Progenitor cell of endocrine pancreas (in vitro differentiated cells): ENCODE measurements at regions not wholly inside any gene's neighbourhood (a gene's known extent, or its start where the extent isn't known, plus 50 kb on each side); places are given as distances from the start of the nearest gene placed in this dataset.

Source experiments
- DNase-seq: peaks from one replicate; pipeline ENCODE4 v3.0.0; 2021; ENCODE audit warnings: low spot score; ENCODE audit not compliant: unreplicated experiment
- H3K27ac Mint-ChIP-seq: 2 replicates; pipeline ENCODE4 v1.8.0; 2021; ENCODE audit warnings: mild to moderate bottlenecking, moderate library complexity, mixed read lengths
- H3K27me3 Mint-ChIP-seq: 2 replicates; pipeline ENCODE4 v1.8.0; 2021; ENCODE audit warnings: mixed read lengths
- H3K36me3 Mint-ChIP-seq: 2 replicates; pipeline ENCODE4 v1.8.0; 2022; ENCODE audit warnings: mixed read lengths; ENCODE audit not compliant: insufficient read depth
- H3K4me1 Mint-ChIP-seq: 2 replicates; pipeline ENCODE4 v1.8.0; 2021; ENCODE audit warnings: low read depth, mixed read lengths
- H3K4me3 Mint-ChIP-seq: 2 replicates; pipeline ENCODE4 v1.8.0; 2021; ENCODE audit warnings: low read depth, mild to moderate bottlenecking, moderate library complexity, mixed read lengths
- H3K9me3 Mint-ChIP-seq: 2 replicates; pipeline ENCODE4 v1.8.0; 2021; ENCODE audit warnings: low read depth, mixed read lengths
- TF ChIP-seq, protein P1 (sequence below): fragments of 200-600 bp; sonication (generic); IDR thresholded peaks from one replicate; pipeline ENCODE4 v1.5.0; 2021; ENCODE audit warnings: antibody characterized with exemption, mild to moderate bottlenecking; ENCODE audit not compliant: unreplicated experiment

DNA sequence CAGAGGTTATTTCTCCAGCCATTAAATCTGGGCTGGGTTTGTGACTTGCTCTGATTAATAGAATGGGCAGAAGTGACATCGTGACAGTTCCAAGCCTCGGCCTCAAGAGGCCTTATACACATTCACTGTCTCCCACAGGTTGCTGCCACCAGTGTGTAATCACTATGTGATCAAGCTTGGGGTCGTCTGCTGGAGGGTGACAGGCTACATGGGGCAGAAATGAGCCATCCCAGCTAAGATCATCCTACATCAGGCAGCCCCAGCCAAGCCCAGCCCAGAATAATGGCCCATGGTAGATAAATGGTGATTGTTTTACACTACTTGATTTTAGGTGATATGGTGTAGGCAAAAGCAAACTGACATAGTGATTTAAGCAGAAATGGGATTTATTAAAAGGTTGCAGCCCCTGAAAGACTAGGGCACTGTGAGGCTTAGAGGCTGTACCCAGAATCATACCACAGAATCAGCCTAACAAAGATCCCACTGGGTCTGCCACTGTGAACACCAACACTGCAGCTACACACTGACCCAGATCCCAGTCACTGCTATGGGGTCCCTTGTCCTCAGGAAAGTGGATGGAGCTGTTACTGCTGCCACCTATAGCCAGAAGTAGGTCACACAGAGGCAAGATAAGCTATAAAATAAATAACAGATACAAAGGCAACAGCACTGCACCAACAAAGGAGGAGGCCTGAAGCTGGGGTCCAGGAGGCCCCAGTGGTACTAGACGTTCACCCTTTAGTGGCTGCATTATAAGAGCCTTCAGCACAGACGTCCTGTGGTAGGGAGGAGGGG, 159.6 kb upstream of the RBPJ start:
- no peaks in the 10 kb centered on the region for H3K36me3 Mint-ChIP-seq
- no peak overlapping the region for H3K4me3 Mint-ChIP-seq
- TF ChIP-seq, protein P1, sequence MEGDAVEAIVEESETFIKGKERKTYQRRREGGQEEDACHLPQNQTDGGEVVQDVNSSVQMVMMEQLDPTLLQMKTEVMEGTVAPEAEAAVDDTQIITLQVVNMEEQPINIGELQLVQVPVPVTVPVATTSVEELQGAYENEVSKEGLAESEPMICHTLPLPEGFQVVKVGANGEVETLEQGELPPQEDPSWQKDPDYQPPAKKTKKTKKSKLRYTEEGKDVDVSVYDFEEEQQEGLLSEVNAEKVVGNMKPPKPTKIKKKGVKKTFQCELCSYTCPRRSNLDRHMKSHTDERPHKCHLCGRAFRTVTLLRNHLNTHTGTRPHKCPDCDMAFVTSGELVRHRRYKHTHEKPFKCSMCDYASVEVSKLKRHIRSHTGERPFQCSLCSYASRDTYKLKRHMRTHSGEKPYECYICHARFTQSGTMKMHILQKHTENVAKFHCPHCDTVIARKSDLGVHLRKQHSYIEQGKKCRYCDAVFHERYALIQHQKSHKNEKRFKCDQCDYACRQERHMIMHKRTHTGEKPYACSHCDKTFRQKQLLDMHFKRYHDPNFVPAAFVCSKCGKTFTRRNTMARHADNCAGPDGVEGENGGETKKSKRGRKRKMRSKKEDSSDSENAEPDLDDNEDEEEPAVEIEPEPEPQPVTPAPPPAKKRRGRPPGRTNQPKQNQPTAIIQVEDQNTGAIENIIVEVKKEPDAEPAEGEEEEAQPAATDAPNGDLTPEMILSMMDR, result peak; percentile 50
- DNase-seq, result no peak
- no peaks in the 10 kb centered on the region for H3K27me3 Mint-ChIP-seq
- H3K4me1 Mint-ChIP-seq, result peaks cover 11% of the 10 kb centered on the region
- H3K9me3 Mint-ChIP-seq, result peaks cover 4% of the 10 kb centered on the region
- H3K27ac Mint-ChIP-seq, result no peak overlapping the region

DNA sequence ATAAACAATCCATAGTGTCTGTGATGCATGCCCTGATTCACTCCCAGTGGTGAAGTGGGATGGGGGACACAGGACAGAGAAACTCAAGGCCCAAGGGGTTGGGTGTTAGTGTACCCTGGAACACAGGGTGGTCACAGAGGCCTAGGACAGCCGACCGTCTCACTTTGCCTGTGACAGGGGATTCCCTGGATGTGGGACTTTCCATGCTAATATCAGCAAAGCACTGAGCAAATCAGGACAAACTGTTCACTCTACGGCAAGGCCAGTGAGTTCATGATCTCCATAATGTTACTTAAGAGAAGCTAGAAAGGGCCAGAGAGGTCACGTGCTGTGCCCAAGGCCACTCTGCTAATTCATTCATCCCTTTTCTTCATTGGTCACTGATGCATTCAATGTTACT, 158.7 kb upstream of the RBPJ start:
- H3K4me3 Mint-ChIP-seq, result no peak overlapping the region
- H3K4me1 Mint-ChIP-seq, result peaks cover 11% of the 10 kb centered on the region
- H3K27ac Mint-ChIP-seq, result no peak overlapping the region
- TF ChIP-seq, protein P1, result no peak
- H3K9me3 Mint-ChIP-seq, result peaks cover 4% of the 10 kb centered on the region
- no peaks in the 10 kb centered on the region for H3K36me3 Mint-ChIP-seq
- DNase-seq, result no peak
- H3K27me3 Mint-ChIP-seq, result no peaks in the 10 kb centered on the region

DNA sequence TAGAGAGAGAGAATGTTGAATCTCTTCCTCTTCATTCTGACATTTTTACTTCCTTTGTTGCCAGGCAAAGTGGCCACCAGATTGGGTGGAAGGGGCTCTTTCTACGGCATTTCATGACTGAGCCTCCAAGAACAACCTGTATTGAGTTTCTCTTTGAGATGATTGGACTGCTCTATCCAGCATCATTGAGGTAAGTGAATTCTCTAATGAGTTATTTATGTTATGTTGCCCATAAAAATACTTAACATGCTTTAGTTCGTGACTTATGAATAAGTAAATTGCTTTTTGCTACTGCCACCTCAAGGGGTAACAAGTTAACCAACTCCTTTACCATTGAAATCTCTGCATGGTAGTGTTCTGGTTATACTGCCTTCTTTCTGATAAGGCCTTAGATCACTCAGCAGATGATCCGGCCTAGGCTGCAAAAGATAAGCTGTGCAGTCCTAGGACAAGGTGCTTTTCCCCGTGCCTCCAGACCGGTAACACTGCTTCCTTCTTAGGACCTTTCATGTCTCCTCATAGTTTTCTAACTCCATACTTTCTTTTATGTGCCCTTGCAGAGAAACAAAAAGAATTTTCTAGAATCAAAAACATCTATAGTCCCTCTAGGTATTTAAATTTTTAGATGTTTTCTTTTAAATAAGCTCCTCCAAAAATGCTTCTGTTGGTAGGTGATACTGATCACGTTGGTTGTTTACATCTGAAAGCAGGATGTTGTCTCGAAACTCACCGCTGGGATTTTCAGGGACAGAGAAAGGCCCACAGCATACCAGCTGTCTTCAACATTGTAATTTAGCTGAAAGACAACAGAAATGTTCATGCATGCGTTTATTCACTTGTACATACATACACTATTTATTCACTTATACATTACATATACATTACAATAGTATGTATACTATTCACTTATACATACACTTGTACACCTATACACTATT, 157.1 kb upstream of the RBPJ start:
- Mint-ChIP-seq H3K9me3 (peaks cover 4% of the 10 kb centered on the region), H3K27me3 (no peaks in the 10 kb centered on the region), H3K4me1 (peaks cover 11% of the 10 kb centered on the region), H3K36me3 (no peaks in the 10 kb centered on the region), H3K4me3 (no peak overlapping the region), H3K27ac (no peak overlapping the region)
- no peak for DNase-seq
- TF ChIP-seq, protein P1, result no peak

DNA sequence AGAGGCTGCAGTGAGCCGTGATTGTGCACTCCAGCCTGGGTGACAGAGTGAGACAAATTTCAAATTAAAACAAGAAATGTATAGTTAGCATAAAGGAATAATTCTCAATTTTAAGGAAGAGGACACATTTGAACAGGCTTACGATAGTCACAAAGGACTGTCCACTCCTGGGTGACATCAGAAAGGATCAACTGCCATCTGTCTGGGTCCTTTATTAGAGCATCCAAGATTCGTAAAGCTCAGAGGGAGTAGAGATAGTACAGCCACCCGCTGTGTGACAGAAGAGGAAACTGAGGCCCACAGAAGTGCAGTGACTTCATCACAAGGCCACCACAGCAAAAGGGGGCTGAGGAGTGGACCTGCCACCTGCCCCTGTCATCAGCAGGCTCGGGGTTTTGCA, 149.3 kb upstream of the RBPJ start:
- no peaks in the 10 kb centered on the region for H3K9me3 Mint-ChIP-seq
- H3K36me3 Mint-ChIP-seq, result no peaks in the 10 kb centered on the region
- H3K27ac Mint-ChIP-seq, result peak overlapping the region; percentile 57
- H3K27me3 Mint-ChIP-seq, result no peaks in the 10 kb centered on the region
- TF ChIP-seq, protein P1, result no peak
- peaks cover 40% of the 10 kb centered on the region for H3K4me1 Mint-ChIP-seq
- no peak for DNase-seq
- H3K4me3 Mint-ChIP-seq, result no peak overlapping the region

DNA sequence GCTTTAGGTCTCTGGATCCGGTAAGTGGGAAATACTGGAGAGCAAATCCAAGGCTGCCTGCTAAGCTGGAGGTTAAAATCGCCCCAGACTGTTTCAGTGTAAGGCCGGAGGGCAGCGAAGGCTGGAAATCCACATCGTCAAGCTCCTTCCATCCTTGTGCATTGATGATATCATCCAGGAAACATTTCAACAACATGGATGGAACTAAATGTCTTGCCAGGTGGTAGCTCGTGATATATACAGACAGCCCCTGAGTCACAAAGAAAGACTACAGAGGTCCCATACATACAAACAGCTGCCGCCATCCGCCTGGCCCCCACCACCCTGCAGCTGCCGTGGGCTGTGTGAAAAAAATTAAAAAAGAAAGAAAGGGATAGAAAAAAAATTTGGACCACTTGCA, 148.9 kb upstream of the RBPJ start:
- TF ChIP-seq, protein P1, result no peak
- Mint-ChIP-seq H3K27ac (peak overlapping the region; percentile 57), H3K4me1 (peaks cover 42% of the 10 kb centered on the region), H3K9me3 (no peaks in the 10 kb centered on the region), H3K27me3 (no peaks in the 10 kb centered on the region), H3K4me3 (no peak overlapping the region), H3K36me3 (no peaks in the 10 kb centered on the region)
- no peak for DNase-seq
